Kidney tubule cell (primary cell): ENCODE measurements at regions not wholly inside any gene's neighbourhood (a gene's known extent, or its start where the extent isn't known, plus 50 kb on each side); places are given as distances from the start of the nearest gene placed in this dataset.

Source experiments
- DNase-seq: peaks from one replicate; pipeline ENCODE4 v3.0.0-alpha.2; 2018; ENCODE audit warnings: low spot score

DNA sequence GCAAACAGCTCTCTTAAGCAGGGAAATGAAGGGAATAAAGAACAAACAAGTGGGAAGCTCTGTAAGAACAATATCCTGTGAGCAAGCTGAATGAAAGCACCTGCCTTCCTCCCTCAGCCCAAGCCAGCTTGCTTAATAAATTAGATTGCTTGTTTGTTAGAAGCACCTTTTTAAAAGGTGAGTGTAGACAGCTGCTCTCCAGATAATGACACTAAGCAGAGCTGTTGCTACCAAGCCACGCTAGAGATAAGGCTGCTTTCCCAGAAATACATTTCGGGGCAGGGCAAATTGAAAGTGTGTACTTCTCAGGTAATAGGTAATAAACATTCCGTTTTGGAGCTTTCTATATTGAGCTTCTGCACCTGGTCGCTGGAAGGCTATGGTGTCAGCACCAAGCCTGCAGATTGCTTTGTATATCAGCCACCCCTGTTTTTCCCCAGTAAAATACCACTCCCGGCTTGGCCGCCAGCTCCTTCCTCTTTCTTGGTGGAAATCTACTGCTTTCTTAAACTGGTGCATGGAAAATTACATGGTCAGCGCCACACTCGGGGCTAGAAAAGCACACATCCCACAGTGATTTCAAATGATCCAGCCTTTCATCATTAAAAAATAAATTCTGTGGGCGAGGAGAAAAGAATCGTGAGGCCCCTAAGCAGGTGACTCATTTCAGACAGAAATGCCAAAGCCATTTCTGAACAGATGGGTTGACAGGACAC, 151.3 kb downstream of the ETS2 start:
- DNase-seq: peak; percentile 36

- DNase-seq: no peak
Observed at GRCh38 chr21:38956521-38956855, 150.8 kb downstream of the ETS2 start.

DNA sequence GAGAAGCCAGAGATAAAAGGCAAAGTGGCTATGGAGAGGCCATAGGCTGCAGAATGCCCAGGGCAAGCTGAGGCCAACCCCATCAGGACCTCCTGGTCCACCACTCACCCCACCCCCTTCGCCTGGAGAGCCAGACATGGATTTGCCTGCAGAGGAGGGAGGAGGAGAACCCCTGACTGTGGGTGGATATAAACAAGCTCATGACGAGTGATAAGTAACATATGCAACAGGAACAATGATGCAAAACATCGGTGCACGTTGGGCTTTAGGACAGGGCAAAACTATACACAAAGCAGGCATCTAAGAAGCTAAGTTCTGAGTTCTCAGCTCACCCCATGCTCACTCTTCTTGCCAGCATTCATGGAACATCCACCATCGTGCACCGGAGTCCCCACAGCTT, 150.3 kb downstream of the ETS2 start:
- no peak for DNase-seq

DNA sequence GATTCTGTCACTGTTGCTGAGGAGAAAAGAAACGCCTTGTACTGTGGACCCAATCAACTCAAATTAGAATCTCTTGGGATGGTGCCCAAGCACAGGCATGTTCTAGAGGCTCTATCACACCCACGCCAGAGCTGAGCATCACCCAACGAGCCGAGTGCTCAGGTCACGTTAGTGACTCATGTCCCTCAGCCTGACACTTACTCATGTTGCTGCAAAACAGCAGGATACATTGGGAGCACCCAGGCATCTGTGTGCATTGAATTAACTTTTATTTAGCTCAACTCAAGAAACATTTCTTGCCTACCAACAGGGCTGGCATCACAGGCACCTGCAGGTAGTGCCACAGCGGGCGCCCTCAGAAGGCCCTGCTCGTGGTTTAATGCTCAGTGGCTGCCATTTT, 149.8 kb downstream of the ETS2 start:
- peak; percentile 83 for DNase-seq

DNA sequence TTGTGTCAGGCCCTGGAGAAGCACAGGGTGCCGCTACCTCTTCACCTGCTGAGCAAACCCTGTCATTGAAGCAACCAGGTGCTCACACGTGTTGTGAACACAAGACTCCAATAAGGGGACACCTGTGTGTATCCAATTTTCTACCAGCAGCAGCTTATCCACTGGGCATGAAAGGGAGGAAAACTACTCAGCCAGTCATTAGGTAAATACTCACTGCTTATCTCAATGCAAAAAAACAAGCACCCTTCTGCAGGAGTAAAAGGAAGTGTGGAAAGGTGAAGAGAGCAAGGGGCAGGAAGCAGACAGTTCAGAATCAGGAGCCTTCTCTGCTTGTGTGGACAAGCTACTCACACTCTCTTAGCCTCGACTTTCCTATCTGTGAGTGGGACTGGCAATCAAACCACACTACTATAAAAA, 148.9 kb downstream of the ETS2 start:
- no peak for DNase-seq

DNA sequence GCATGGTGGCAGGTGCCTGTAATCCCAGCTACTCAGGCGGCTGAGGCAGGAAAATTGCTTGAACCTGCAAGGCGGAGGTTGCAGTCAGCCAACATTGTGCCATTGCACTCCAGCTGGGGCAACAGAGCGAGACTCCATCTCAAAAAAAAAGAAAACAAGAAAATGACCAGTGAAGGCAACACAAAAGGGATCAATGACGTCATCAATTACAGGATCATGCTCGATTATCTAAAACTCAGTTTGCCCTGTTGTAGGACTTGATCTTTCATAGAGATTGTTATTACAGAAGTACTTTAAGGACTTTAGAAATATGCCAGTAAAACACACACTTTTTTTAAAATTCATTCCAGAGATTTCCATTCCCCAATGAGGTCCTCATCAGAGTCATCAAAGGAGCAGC, 147.8 kb downstream of the ETS2 start:
- no peak for DNase-seq

DNA sequence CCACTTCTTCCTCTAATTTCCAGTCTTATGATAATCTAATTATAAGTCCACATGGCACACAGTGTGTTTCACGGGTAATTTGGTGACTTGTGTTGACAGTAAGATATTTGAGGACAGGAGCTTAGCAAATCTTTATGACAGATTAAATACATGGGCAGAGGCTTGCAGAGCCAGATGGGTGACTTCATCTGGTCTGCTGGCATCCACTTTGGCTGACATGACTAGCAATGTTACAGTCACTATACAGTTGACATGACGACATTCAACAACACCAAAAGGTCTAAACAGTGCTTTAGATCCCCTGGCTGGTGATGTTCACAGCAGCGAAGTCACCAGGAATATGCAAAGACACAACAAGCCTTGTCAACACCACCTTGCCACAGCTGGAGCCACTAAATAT, 147.2 kb downstream of the ETS2 start:
- DNase-seq: no peak

DNA sequence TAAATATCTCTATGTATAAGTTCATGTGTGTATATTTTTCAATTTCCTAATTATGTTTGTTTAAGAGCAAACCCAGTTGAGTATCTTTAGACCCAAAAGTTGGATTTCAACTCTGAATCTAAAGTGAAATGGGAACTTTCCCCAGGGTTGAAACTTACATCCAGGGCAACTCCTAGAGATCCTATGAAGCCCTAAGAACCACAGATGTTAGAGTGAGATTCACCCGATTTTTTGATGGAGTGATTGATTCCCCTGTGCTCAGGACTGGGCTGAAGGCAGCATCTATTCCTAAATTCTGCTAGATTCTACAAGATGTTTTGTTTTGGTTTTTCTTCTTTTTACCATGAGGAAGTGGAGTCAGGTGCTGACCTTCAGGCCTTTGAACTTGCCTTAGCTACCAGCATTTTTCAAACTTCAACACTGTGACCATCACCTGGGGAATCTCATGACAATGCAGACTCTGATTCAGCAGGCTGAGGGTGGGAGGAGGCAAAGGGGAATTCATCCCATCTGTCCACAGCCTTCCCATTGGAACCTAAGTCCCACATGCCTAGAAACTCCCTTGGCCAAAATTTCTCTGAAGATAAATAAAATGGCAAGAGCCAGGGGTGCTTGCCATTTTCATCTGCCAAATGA, 145.5 kb downstream of the ETS2 start:
- DNase-seq: peak; percentile 78

DNA sequence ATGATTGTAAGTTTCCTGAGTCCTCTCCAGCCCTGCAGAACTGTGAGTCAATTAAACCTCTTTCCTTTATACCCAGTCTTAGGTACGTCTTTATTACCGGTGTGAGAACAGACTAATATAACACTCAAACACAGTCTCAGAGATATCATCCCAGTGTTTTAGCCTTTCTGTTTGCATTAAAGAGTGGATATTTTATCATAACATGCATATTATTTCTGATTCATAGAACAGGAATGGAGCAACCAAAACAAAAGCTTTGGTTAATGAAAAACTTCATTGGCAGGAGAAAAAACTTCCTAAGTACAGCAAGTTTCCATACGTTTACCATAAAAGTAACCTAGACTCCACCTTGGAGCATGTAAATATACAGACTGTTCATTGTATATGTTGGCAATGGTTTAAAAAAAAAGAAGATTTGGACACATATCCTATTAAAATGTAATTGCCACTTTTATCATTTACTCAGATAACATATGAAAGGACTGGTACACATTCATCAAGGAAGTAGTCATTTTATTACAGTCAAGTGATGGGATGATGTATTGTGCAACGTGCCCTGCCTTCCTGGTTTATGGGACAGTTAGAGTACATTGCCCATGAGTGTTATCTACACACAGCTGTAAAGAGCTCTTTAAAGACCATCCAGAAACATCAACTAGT, 144.8 kb downstream of the ETS2 start:
- peak; percentile 65 for DNase-seq

DNA sequence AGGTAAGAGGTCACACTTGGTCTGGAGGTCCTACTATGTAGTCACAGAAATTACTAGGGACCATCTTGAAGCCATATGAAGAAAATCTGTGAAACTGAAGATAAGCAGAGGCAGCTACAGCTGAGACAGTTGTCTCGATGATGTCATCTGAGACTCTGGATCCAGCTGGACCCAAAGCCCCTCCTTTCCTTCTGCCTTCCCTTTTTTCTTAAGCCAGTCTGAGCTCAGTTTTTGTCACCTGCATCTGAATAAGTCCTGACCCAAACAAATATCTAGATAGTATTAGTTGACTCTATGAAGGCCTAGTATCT, 143.3 kb downstream of the ETS2 start:
- DNase-seq: no peak

DNA sequence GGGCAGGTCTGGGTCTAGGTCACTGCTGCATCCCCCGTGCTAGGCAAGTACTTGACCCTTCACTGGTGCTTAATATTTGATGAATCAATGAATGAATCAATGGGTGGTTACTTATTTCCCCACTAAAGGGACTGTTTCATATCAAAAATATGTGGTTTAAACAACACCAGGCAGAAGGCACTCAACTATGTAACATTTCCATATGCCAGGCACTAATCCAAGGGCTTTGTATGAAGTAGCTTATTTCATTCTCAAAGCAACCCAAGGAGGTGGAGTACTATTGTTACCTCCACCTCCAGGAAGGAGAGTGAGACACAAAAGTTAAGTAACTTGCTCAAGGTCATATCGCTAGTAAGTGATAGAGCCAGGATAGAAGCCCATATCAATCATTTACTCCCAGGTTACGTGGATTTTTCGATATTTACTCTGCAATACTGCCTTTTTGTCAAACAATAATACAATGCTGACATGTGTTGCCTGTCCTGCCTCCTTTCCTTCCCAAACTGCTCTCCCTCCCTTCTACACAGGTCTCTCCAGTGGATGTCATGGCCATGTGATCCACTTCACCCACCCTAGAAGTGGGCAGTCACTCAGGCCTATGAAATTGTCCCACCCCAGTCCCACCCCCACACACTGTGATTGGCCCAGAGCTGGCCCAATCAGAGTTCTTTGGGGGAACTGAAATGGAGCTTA, 142.8 kb downstream of the ETS2 start:
- DNase-seq: peak; percentile 85

GRCh38 chr21:38945545-38946245, 140.0 kb downstream of the ETS2 start:
- DNase-seq: peak; percentile 55

- DNase-seq: no peak
Observed at GRCh38 chr21:38944903-38945302, 139.2 kb downstream of the ETS2 start.

DNA sequence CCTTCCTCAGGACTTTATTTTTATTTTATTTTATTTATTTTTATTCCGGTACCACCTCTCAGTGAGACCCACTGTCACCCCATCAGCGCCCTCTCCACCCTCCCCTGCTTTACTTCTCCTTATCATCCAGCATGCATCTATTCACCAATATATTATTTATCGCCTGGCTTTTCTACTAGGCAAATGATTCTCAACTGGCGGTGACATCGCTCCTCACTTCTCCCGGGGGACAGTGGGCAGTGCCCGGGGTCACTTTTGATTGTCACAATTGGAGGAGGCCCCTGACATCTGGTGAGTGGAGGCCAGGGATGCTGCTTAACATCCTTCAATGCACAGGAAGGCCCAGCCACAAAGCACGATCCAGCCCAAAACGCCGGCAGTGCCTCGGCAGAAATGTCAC, 138.7 kb downstream of the ETS2 start:
- DNase-seq: no peak

- DNase-seq: no peak
Observed at GRCh38 chr21:38942748-38943211, 137.1 kb downstream of the ETS2 start.

DNA sequence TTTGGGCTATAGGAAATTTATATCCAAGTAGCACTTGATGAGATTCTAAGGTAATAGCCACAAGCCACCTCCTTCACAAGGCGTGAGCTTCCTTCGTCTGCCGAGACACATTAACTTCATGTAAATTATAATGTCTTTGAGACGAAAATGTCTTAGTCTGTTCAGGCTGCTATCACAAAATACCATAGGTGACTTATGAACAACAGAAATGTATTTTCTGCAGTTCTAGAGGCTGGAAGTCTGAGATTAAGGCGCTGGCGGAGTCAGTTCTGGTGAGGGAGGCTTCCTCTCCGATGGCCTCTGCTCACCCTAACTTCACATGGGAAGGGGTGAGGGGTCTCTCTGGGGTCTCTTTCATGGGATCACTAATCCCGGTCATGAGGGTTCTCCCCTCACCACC, 133.0 kb downstream of the ETS2 start:
- DNase-seq: no peak

DNA sequence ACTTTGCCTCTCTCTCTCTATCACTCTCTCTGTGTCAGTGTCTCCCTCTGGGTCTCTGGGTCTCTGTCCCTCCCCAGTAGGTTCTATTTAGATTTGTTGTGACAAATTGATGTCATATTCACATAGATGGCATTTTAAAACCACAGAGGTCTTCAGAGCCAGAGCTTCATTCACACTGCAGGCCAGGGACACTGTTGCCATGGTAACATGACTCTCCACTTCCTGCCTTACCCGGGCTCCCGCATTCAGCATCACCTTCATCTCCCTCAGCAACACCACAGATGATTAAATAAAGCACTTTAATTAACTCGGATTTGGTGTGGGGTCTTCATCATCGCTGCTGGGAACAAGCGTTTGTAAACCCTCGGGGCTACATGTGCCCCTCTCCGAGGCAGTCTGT, 132.6 kb downstream of the ETS2 start:
- peak; percentile 52 for DNase-seq

GRCh38 chr21:38937844-38938243, 132.1 kb downstream of the ETS2 start:
- DNase-seq: no peak

GRCh38 chr21:38937286-38937790, 131.6 kb downstream of the ETS2 start:
- no peak for DNase-seq

GRCh38 chr21:38936240-38936639, 130.5 kb downstream of the ETS2 start:
- DNase-seq: no peak

DNA sequence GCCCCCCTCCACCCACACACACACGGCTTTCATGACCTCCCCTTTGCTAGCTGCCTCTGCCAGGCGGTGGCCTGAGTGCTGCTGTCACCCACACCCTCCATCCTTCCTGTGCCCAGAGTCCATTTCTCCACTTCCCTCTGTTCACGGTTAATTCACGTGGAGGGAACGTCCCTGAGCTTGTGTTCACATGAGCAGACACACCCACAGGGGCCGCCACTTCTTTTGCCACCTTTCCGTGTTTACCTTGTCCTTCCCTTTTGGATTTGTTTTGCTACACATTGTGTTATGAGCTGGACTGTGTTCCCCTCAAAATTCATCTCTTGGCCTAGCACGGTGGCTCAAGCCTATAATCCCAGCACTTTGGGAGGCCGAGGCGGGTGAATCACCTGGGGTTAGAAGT, 128.0 kb downstream of the ETS2 start:
- no peak for DNase-seq

- no peak for DNase-seq
Observed at GRCh38 chr21:38931291-38931690, 125.6 kb downstream of the ETS2 start.
